Stimulated activated CD4-positive, alpha-beta T cell treated with anti-CD3 and anti-CD28 coated beads, Interleukin-4, amount 100 ng/mL, for 24 hours (primary cell): ENCODE measurements at regions not wholly inside any gene's neighbourhood (a gene's known extent, or its start where the extent isn't known, plus 50 kb on each side); places are given as distances from the start of the nearest gene placed in this dataset.
"Not testable (repeated sequence)": the region's sequence is repeated elsewhere in the genome, so short reads cannot be mapped to it uniquely, and the experiment has no call there.

ENCODE experiments used
- DNase-seq: peaks from one replicate; pipeline ENCODE4 v3.0.0-alpha.2; 2020

GRCh38 chr12:4191149-4191548 lies 82.4 kb upstream of the CCND2 start:
- DNase-seq, result no peak

- no peak for DNase-seq
These were observed 83.0 kb upstream of the CCND2 start for GRCh38 chr12:4190366-4191063.

DNA sequence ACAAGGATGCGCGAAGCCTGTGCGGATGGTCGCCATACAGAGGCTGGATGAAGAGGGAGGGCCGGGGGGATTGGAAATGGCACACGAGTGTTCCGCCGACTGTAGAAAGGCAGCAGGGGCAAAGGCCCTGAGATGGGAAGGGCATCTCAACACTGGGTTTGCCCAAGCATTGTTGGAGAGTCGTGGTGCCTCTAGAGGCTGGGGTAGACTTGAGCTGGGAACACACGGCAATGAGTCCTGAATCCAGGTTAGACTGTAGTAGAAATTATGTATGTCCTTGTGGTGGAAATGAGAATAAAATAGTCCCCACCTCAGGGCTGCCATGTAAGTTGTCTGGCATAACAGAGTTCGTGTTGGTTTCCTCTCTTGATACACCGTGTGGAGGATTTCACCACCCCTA lies 83.8 kb upstream of the CCND2 start:
- DNase-seq, result no peak

- DNase-seq, result no peak
These were observed 85.6 kb upstream of the CCND2 start for GRCh38 chr12:4187916-4188315.

GRCh38 chr12:4187315-4187714 lies 86.2 kb upstream of the CCND2 start:
- DNase-seq, result not testable (repeated sequence)

DNA sequence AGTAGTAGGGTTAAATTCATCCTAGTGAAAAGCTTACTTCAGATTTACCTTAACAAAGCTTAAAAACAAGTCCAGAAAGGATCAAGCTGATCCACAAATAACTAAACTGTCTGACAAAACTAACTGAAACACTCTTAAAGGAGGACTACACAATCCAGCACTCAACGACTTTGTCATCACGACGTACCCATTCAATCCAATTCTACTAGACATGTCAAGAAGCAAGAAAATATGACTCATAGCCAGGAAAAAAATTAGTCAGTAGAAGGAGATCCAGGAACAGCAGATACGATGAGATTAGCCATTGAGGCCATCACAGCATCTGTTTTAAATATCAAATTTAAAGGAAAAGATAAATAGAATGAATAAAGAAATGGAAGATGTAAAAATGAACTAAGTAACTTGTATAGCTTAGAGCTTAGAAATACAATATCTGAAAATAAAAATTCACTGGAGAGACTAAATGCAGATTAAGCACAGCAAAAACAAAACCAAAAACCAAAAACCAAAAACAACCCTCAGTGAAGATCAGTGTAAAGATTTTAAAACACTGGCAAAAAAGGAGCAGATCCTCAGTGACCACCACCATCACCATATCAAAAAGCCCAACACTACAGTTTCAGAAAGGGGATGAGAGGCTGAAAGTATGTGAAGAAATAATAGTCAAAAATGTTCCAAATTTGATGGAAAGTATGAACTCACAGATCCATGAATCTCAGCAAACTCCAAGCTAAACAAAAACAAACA lies 95.0 kb upstream of the CCND2 start:
- peak; percentile 23 for DNase-seq

DNA sequence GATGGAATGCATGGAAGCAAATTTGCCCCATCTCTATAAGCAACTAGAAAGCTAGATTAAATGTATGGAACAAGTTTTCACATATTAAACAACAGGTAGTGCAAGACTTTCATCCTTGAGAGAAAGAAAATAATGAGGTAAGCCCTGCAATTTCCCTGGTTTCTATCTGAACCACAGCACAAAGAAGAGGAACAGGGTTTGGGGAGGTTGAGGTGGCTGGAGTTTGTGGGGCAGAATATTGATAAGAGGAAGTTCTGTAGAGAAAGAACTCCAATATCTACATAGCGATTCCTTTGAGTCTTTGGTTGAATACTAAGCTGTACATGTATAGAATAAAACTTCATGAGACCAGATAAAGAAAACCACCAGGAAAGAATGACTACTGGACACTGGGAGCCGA lies 96.3 kb upstream of the CCND2 start:
- no peak for DNase-seq

GRCh38 chr12:4176168-4176567 lies 97.4 kb upstream of the CCND2 start:
- DNase-seq, result no peak

DNA sequence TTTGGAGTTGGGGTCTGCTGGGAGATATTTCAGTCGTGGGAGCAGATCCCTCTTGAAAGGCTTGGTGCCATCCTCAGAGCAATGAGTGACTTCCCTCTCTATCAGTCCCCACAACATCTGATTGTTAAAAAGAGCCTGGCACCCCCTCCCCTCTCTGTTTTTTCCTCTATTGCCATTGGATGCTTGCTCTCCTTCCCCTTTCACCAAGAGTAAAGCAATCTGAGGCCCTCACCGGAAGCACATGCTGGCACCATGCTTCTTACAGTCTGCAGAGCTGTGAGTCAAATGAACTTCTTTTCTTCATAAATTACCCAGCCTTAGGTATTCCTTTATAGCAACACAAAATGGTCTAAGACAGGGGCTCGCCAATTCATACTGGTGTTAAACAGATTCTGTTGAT lies 99.1 kb upstream of the CCND2 start:
- DNase-seq, result no peak

DNA sequence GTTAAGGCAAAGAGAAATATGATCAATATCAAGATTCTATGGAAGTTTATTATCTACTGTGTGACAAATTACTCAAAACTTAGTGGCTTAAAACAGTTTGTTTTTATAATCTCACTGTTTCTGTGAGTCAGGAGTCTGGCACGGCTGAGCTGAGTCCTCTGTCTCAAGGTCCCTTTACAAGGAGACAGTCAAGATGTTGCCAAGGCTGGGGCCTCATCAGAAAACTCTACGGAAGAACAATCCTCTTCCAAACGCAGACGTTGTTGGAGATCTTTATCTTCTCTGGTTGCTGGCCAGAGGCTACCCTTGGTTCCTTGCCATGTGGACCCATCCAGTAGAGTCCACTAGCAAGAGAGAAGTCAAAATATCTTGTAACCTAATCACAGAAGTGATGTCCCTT lies 100.6 kb upstream of the CCND2 start:
- no peak for DNase-seq

DNA sequence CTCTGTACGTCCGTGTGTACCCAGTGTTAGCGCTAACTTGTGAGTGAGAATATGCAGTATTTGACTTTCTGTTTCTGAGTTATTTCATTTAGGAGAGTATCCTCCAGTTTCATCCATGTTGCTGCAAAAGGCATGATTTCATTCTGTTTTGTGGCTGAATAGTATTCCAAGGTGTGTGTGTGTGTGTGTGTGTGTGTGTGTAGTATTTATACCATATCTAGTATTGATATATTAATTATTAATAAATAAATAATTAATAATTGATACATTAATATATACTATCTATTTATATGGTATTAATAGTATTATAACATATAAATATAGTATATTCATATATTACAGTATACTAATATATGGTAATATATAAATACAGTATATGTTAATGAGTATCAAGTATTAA lies 101.8 kb upstream of the CCND2 start:
- no peak for DNase-seq

DNA sequence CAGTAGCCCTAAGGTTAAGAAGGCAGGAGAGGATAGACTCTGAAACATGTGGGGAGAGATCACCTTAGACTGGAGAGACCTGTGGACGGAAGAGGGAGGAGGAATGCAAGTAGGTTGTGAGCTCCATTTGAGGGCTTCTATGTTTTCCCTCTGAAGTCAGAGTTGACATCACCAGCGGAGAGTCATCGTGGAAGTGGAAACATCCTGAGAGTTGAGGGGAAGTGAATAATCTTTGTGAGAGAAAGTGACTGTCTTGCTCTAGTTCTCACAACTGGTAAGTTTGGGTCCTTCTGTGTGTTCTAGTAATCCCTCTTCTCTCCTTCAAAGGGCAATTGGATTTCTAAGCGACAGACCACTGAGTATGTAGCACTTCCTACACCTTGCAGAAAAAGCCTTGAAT lies 103.6 kb upstream of the CCND2 start:
- peak; percentile 23 for DNase-seq

GRCh38 chr12:4169531-4169930 lies 104.0 kb upstream of the CCND2 start:
- DNase-seq, result no peak

DNA sequence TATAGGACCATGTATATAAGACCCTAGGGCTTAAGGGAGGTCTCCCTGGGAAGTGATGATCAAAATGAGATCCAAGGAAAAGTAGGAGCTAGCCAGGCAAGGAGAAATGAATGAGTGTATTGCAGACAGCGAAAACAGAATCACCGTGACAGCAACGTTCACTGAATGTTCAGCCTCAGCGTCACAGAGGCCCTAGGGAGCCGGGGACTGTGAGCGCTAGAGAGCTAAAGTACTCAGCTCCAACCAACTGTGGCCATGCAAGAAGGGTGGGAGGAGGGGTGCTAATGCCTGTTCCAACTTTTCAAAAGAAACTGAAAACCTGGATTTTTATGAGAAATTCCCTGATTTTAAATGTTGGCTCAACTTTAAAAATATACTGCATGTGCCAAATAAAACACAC lies 105.5 kb upstream of the CCND2 start:
- DNase-seq, result no peak

- peak; percentile 63 for DNase-seq
These were observed 108.7 kb upstream of the CCND2 start for GRCh38 chr12:4164559-4165558.

GRCh38 chr12:4164188-4164558 lies 109.4 kb upstream of the CCND2 start:
- no peak for DNase-seq

DNA sequence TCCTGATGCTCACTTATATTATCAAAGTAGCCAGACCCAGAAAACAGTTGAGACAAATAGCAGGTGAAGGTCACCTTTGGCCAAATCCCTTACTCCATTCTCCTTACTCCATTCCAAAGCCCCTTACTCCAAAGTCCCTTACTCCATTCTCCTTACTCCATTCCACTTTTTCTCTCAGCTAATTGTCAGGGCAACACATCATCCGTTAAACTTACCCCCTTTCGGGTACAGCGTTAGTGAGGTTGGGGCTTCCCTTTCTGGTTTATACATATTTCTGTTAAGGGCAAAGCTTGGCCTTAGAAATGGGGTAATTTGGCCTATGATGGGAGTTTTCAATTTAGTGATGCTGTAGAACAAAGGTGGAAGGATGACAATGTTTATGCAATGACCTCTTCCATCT lies 111.8 kb upstream of the CCND2 start:
- no peak for DNase-seq

GRCh38 chr12:4160314-4161040 lies 113.1 kb upstream of the CCND2 start:
- DNase-seq, result no peak

GRCh38 chr12:4159851-4160250 lies 113.7 kb upstream of the CCND2 start:
- no peak for DNase-seq

- no peak for DNase-seq
These were observed 115.3 kb upstream of the CCND2 start for GRCh38 chr12:4158306-4158705.

- no peak for DNase-seq
These were observed 116.4 kb upstream of the CCND2 start for GRCh38 chr12:4157122-4157521.

GRCh38 chr12:4156317-4156716 lies 117.2 kb upstream of the CCND2 start:
- no peak for DNase-seq
